K562 (cell line): ENCODE measurements at regions not wholly inside any gene's neighbourhood (a gene's known extent, or its start where the extent isn't known, plus 50 kb on each side); places are given as distances from the start of the nearest gene placed in this dataset.

Source experiments
- ATAC-seq: fragments of 200-7000 bp; cut with Tn5 transposase; 3 replicates; pipeline ENCODE4 v1.9.1; 2020; ENCODE audit warnings: moderate library complexity
- BruUV-seq: library from RNA; stranded (reverse); fragments of 400-500 nt; replicated peaks from 2 replicates; lab custom pipeline; 2021; lab: Mats Ljungman, UMichigan
- CTCF ChIA-PET: fragments of 300-600 bp; formaldehyde crosslinking; extraction: SDS; loops from one replicate; lab custom pipeline; 2021; ENCODE audit warnings: low intra/inter-chr PET ratio; lab: Yijun Ruan, JAX
- POLR2A ChIA-PET: fragments of 300-600, 350-650 bp; sonication (Branson Sonifier 250); formaldehyde crosslinking; extraction: SDS; loops from one replicate; lab custom pipeline; 2021; ENCODE audit warnings: antibody characterized with exemption, inconsistent platforms; lab: Yijun Ruan, JAX
- DNase-seq, 4 experiments: peaks; one replicate each; pipeline versions ENCODE4 v3.0.0 to v3.0.0-alpha.2; 2011 to 2018; ENCODE audit warnings: low spot score in 3 of 4, mixed read lengths in 3 of 4; ENCODE audit errors: extremely low read depth in 1 of 4
- FAIRE-seq: peaks from 2 replicates; lab custom pipeline; 2011; peaks lifted over from hg19 to GRCh38; lab: Jason Lieb, UNC
- H2AFZ ChIP-seq: 2 replicates; pipeline ENCODE4 v1.6.0; 2011; ENCODE audit warnings: low read depth, low read length, control low read depth, inconsistent platforms
- H3K27ac ChIP-seq: fragments of 200-600 bp; 3 replicates; pipeline ENCODE4 v1.8.0; 2011; ENCODE audit warnings: low read depth, mild to moderate bottlenecking, control low read depth, inconsistent platforms, low read length, moderate library complexity, mixed read lengths; ENCODE audit errors: extremely low read depth
- H3K27me3 ChIP-seq, 2 experiments: fragments of 300-600 bp in 1 of 2; 2 replicates in 1 of 2; 3 replicates in 1 of 2; pipeline versions ENCODE4 v1.6.0 to v1.8.0; 2011; ENCODE audit warnings: inconsistent platforms in 2 of 2, low read length in 2 of 2, mild to moderate bottlenecking in 1 of 2, mixed read lengths in 1 of 2, moderate library complexity in 1 of 2; ENCODE audit not compliant: control insufficient read depth in 2 of 2, insufficient read depth in 2 of 2
- H3K36me3 ChIP-seq: fragments of 300-600 bp; 3 replicates; pipeline ENCODE4 v1.8.0; 2011; ENCODE audit warnings: mild to moderate bottlenecking, low read length, inconsistent platforms; ENCODE audit not compliant: control insufficient read depth, insufficient read depth
- H3K4me1 ChIP-seq, 2 experiments: fragments of 200-600 bp in 1 of 2; replicated peaks in 1 of 2; 2 replicates in 1 of 2; 3 replicates in 1 of 2; pipeline versions ENCODE4 v1.5.1 to v1.8.0; 2011; ENCODE audit warnings: inconsistent platforms in 2 of 2, low read length in 2 of 2, mild to moderate bottlenecking in 1 of 2, mixed read lengths in 1 of 2, moderate library complexity in 1 of 2; ENCODE audit not compliant: control insufficient read depth in 2 of 2, insufficient read depth in 2 of 2
- H3K4me2 ChIP-seq: 2 replicates; pipeline ENCODE4 v1.6.1; 2011; ENCODE audit warnings: low read length, control low read depth, inconsistent platforms, mixed read lengths; ENCODE audit not compliant: insufficient read depth
- H3K4me3 ChIP-seq: fragments of 200-600 bp; sonication (generic), shearing (Covaris generic); 2 replicates; pipeline ENCODE4 v1.5.1; 2016; ENCODE audit warnings: control low read depth, inconsistent platforms
- H3K79me2 ChIP-seq: fragments of 200-600 bp; 3 replicates; pipeline ENCODE4 v1.8.0; 2011; ENCODE audit warnings: low read length, inconsistent platforms; ENCODE audit not compliant: control insufficient read depth, insufficient read depth
- H3K9ac ChIP-seq, 2 experiments: 2 replicates each; pipeline versions ENCODE4 v1.6.0 to v1.6.1; 2011; ENCODE audit warnings: low read depth in 2 of 2, low read length in 2 of 2, control low read depth in 1 of 2, inconsistent platforms in 1 of 2, mild to moderate bottlenecking in 1 of 2, mixed read lengths in 1 of 2; ENCODE audit not compliant: insufficient read depth in 1 of 2
- H3K9me1 ChIP-seq: one replicate; pipeline ENCODE4 v1.6.0; 2011; ENCODE audit warnings: inconsistent platforms, mild to moderate bottlenecking, low read length, moderate library complexity; ENCODE audit not compliant: control insufficient read depth, insufficient read depth
- H3K9me3 ChIP-seq: replicated peaks from 2 replicates; pipeline ENCODE4 v1.5.1; 2011; ENCODE audit warnings: low read depth, low read length, inconsistent platforms; ENCODE audit not compliant: control insufficient read depth, insufficient read depth
- H4K20me1 ChIP-seq: replicated peaks from 2 replicates; pipeline ENCODE4 v1.6.1; 2011; ENCODE audit warnings: low read length, inconsistent platforms, mixed read lengths; ENCODE audit not compliant: control insufficient read depth, insufficient read depth
- CEBPG ChIP-seq, 3 experiments: fragments of 200-800 bp in 1 of 3; sonication (Bioruptor generic) in 1 of 3; sonication (generic) in 1 of 3; formaldehyde crosslinking in 1 of 3; IDR thresholded peaks in 2 of 3; conservative IDR thresholded peaks in 1 of 3; 2 replicates each; pipeline versions ENCODE4 v1.6.1 to v1.8.0; 2016 to 2022; ENCODE audit warnings: missing compliant biosample characterization in 2 of 3, missing genetic modification characterization in 2 of 3, mild to moderate bottlenecking in 1 of 3, missing genetic modification reagents in 1 of 3
- CSDE1 ChIP-seq, 2 experiments: fragments of 450-650 bp; IDR thresholded peaks; 2 replicates each; pipeline ENCODE4 v1.6.1; 2016; ENCODE audit warnings: mild to moderate bottlenecking in 1 of 2
- MTF1 ChIP-seq: fragments of 250-450 bp; sonication (Bioruptor Pico); IDR thresholded peaks from 2 replicates; pipeline ENCODE4 v1.9.0; 2021; ENCODE audit warnings: moderate library complexity, mild to moderate bottlenecking, inconsistent platforms, borderline replicate concordance
- OTX1 ChIP-seq: fragments of 450-650 bp; formaldehyde crosslinking; IDR thresholded peaks from 2 replicates; pipeline ENCODE4 v1.4.0; 2022; ENCODE audit warnings: mild to moderate bottlenecking
- PCBP2 ChIP-seq: fragments of 200-400 bp; formaldehyde crosslinking; IDR thresholded peaks from 2 replicates; pipeline ENCODE4 v1.6.1; 2018; ENCODE audit warnings: low read length, low read depth, mild to moderate bottlenecking, moderate library complexity; ENCODE audit not compliant: poor library complexity, severe bottlenecking
- PTBP1 ChIP-seq: fragments of 200-400 bp; formaldehyde crosslinking; IDR thresholded peaks from 2 replicates; pipeline ENCODE4 v1.6.1; 2017; ENCODE audit warnings: low read depth, low read length
- RAD21 ChIP-seq, 2 experiments: fragments of 250-450 bp in 1 of 2; fragments of 450-650 bp in 1 of 2; sonication (Bioruptor Pico) in 1 of 2; formaldehyde crosslinking in 1 of 2; IDR thresholded peaks in 1 of 2; conservative IDR thresholded peaks in 1 of 2; 2 replicates each; pipeline versions ENCODE4 v1.4.0 to v1.8.0; 2020 to 2022; ENCODE audit warnings: mild to moderate bottlenecking in 2 of 2, moderate library complexity in 1 of 2
- RBM25 ChIP-seq: fragments of 200-400 bp; formaldehyde crosslinking; IDR thresholded peaks from 2 replicates; pipeline ENCODE4 v1.6.1; 2018; ENCODE audit warnings: low read length, low read depth, moderate library complexity; ENCODE audit not compliant: severe bottlenecking
- TARDBP ChIP-seq: fragments of 450-650 bp; IDR thresholded peaks from 2 replicates; pipeline ENCODE4 v1.6.1; 2016
- U2AF1 ChIP-seq: fragments of 200-400 bp; formaldehyde crosslinking; optimal IDR thresholded peaks from 2 replicates; pipeline ENCODE3; 2017; ENCODE audit warnings: mild to moderate bottlenecking, low read depth, low read length, moderate library complexity
- ZKSCAN1 ChIP-seq: fragments of 150-350 bp; IDR thresholded peaks from 2 replicates; pipeline ENCODE4 v1.6.1; 2016; ENCODE audit warnings: low read depth, low read length
- ZNF217 ChIP-seq: sonication (generic); formaldehyde crosslinking; IDR thresholded peaks from 2 replicates; pipeline ENCODE4 v1.8.0; 2022; ENCODE audit warnings: mild to moderate bottlenecking, missing genetic modification reagents
- ZNF707 ChIP-seq: fragments of 250-450 bp; sonication (Bioruptor Pico); conservative IDR thresholded peaks from 2 replicates; pipeline ENCODE4 v1.8.0; 2022; ENCODE audit warnings: inconsistent platforms, mild to moderate bottlenecking, moderate library complexity
- ZSCAN32 ChIP-seq: fragments of 450-650 bp; formaldehyde crosslinking; IDR thresholded peaks from 2 replicates; pipeline ENCODE4 v1.4.0; 2020; ENCODE audit warnings: mild to moderate bottlenecking, moderate library complexity
- WGBS: fragments of 100-300 bp; shearing (Covaris generic); methylation state at CpG from one replicate; pipeline ENCODE4 v1.1.6; 2016; ENCODE audit warnings: low coverage, mixed read lengths; ENCODE audit not compliant: insufficient coverage; ENCODE audit errors: missing lambda C conversion rate; 5-methylcytosine and 5-hydroxymethylcytosine counted together
- in situ Hi-C: fragments of 300-500 bp; cut with MboI; formaldehyde crosslinking; loops from 4 replicates; pipeline ENCODE4 v1.15.0; 2018; ENCODE audit warnings: inconsistent platforms, mixed read lengths
- intact Hi-C: fragments of 100-400 bp; cut with micrococcal nuclease; formaldehyde crosslinking; loops from 2 replicates; pipeline ENCODE4 v1.14.2; 2022
- TF ChIP-seq, protein P1 (sequence below): fragments of 250-450 bp; sonication (Bioruptor Pico); IDR thresholded peaks from 2 replicates; pipeline ENCODE4 v1.4.0; 2020; ENCODE audit warnings: mild to moderate bottlenecking, moderate library complexity
- TF ChIP-seq, protein P2 (sequence below): fragments of 250-450 bp; sonication (Bioruptor Pico); IDR thresholded peaks from 2 replicates; pipeline ENCODE4 v1.6.1; 2021; ENCODE audit warnings: mild to moderate bottlenecking

DNA sequence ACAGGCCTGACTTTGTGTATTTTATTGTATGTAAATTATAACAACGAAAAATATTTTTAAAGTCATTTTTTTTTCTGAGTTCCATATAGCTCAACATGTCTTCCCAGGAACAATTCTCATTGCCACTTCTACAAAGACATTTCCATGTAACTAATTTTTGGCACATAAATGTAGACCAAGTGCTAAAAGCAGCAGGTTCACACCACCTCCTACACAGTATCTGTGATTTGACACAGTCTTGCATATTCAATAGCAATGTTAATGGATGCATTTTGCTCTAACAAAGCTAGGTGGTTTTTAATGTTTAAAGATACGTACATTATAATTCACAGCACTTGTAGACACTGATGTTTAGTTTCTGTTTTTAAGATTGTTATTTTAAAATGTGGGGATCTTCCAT is 346.5 kb downstream of the GPAM start:
- Histone ChIP-seq H2AFZ (no peak overlapping the region), H3K9me3 (no peaks in the 10 kb centered on the region), H3K79me2 (no peaks in the 10 kb centered on the region), H3K9ac (no peak overlapping the region), H3K4me3 (no peak overlapping the region), H3K9me1 (no peaks in the 10 kb centered on the region), H3K36me3 (no peaks in the 10 kb centered on the region), H3K27me3 (no peaks in the 10 kb centered on the region), H3K4me1 (no peaks in the 10 kb centered on the region), H3K4me2 (no peak overlapping the region), H4K20me1 (no peaks in the 10 kb centered on the region), H3K27ac (no peak overlapping the region)
- DNase-seq (no peak), FAIRE-seq (no peak), ATAC-seq (no peak)
- in situ Hi-C loops (no loop called here), intact Hi-C loops (no loop called here)
- TF ChIP-seq TARDBP (no peak), ZKSCAN1 (no peak), ZNF707 (CRISPR knock-in tag) (no peak), ZSCAN32 (no peak), ZNF217 (no peak), CEBPG (CRISPR knock-in tag; IDR thresholded peaks at IDR 0.05) (no peak), CEBPG (tag; conservative IDR thresholded peaks at IDR 0.05 in 1 of 2, IDR thresholded peaks at IDR 0.05 in 1 of 2) (no peak), RAD21 (CRISPR knock-in tag; conservative IDR thresholded peaks at IDR 0.05 in 1 of 2, IDR thresholded peaks at IDR 0.05 in 1 of 2) (no peak), RBM25 (no peak), CSDE1 (IDR thresholded peaks at IDR 0.05) (no peak), U2AF1 (no peak), PTBP1 (no peak), PCBP2 (no peak), MTF1 (CRISPR knock-in tag) (no peak), OTX1 (CRISPR knock-in tag) (no peak)
- TF ChIP-seq, protein P1, sequence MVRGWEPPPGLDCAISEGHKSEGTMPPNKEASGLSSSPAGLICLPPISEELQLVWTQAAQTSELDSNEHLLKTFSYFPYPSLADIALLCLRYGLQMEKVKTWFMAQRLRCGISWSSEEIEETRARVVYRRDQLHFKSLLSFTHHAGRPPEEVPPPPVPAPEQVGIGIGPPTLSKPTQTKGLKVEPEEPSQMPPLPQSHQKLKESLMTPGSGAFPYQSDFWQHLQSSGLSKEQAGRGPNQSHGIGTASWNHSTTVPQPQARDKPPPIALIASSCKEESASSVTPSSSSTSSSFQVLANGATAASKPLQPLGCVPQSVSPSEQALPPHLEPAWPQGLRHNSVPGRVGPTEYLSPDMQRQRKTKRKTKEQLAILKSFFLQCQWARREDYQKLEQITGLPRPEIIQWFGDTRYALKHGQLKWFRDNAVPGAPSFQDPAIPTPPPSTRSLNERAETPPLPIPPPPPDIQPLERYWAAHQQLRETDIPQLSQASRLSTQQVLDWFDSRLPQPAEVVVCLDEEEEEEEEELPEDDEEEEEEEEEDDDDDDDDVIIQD (CRISPR knock-in tag): no peak
- TF ChIP-seq, protein P2, sequence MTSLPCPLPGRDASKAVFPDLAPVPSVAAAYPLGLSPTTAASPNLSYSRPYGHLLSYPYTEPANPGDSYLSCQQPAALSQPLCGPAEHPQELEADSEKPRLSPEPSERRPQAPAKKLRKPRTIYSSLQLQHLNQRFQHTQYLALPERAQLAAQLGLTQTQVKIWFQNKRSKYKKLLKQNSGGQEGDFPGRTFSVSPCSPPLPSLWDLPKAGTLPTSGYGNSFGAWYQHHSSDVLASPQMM (CRISPR knock-in tag): no peak
- 0% methylated on average over 2 of the region's 2 CpGs for WGBS
- CTCF ChIA-PET: no interaction called here
- no TSS peak for BruUV-seq
- POLR2A ChIA-PET: no interaction called here
